Sigmoid colon (tissue), 6 donors: ENCODE measurements at regions not wholly inside any gene's neighbourhood (a gene's known extent, or its start where the extent isn't known, plus 50 kb on each side); places are given as distances from the start of the nearest gene placed in this dataset.
"Not testable (repeated sequence)": the region's sequence is repeated elsewhere in the genome, so short reads cannot be mapped to it uniquely, and the experiment has no call there.

Experiments used
- DNase-seq: peaks from one replicate; pipeline ENCODE4 v3.0.0-alpha.2; 2019
- H3K27ac ChIP-seq, 4 donors: fragments of 200-600 bp; sonication (generic); one replicate each; pipeline ENCODE4 v1.5.1; 2016 to 2019; ENCODE audit warnings: mild to moderate bottlenecking in 1 of 4
- H3K27me3 ChIP-seq, 3 donors: fragments of 200-600 bp; sonication (generic); one replicate each; pipeline ENCODE4 v1.5.1; 2019; ENCODE audit warnings: mild to moderate bottlenecking in 1 of 3
- H3K36me3 ChIP-seq, 4 donors: fragments of 200-600 bp; sonication (generic); one replicate each; pipeline ENCODE4 v1.5.1; 2016 to 2019
- H3K4me1 ChIP-seq, 4 donors: fragments of 200-600 bp; sonication (generic); one replicate each; pipeline ENCODE4 v1.5.1; 2017 to 2019
- H3K4me3 ChIP-seq, 4 donors: fragments of 200-600 bp; sonication (generic); one replicate each; pipeline ENCODE4 v1.5.1; 2017 to 2019; ENCODE audit warnings: mild to moderate bottlenecking in 2 of 4, moderate library complexity in 1 of 4
- H3K9me3 ChIP-seq, 4 donors: fragments of 200-600 bp in 3 of 4; sonication (generic) in 3 of 4; one replicate each; pipeline versions ENCODE4 v1.5.1 to v1.6.1; 2013 to 2019
- EP300 ChIP-seq, 4 donors: sonication (generic); formaldehyde crosslinking; IDR thresholded peaks; one replicate each; pipeline ENCODE4 v1.6.1; 2017; ENCODE audit warnings: antibody characterized with exemption in 4 of 4
- POLR2A ChIP-seq, 2 donors: fragments of 450-650 bp; IDR thresholded peaks; one replicate each; pipeline ENCODE4 v1.6.1; 2016; ENCODE audit warnings: antibody characterized with exemption in 2 of 2, mild to moderate bottlenecking in 2 of 2, moderate library complexity in 2 of 2
- POLR2AphosphoS5 ChIP-seq, 4 donors: sonication (generic); formaldehyde crosslinking; IDR thresholded peaks; one replicate each; pipeline ENCODE4 v1.6.1; 2017; ENCODE audit warnings: antibody characterized with exemption in 4 of 4
- WGBS, 2 donors: extraction: QIAGEN DNeasy Blood & Tissue Kit; methylation state at CpG; one replicate each; pipeline ENCODE4 v1.1.7; 2013; 5-methylcytosine and 5-hydroxymethylcytosine counted together
- intact Hi-C: fragments of 100-400 bp; cut with DNase I; formaldehyde crosslinking; loops from one replicate; pipeline ENCODE4 v1.15.1; 2023
- TF ChIP-seq, protein P1 (sequence below), 4 experiments: fragments of 450-650 bp in 3 of 4; fragments of 200-600 bp in 1 of 4; IDR thresholded peaks; one replicate each; pipeline ENCODE4 v1.5.1; 2016 to 2019; ENCODE audit warnings: antibody characterized with exemption in 4 of 4, mild to moderate bottlenecking in 3 of 4, moderate library complexity in 2 of 4
- donor health status: healthy with polysubstance abuse.
- donor health status: healthy.

DNA sequence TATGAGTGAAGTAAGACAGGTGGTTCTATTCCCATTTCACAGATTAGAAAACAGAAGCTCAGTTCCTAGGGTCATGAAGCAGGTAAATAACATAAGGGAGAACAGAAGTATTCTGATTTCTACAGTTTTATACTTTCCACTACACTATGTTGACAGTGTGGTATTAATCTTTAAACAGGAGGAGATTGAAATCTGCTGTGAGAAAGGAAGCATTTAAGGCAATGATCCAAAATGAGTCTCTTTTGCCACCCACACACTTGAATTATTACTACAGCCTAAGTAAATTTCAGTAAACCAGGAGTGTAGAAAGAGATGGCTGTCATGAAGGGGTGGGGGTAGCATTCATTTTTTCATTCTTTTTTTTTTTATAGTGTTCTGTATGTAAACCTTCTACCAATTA lies 893.0 kb downstream of the C4orf33 start:
- Histone ChIP-seq H3K27me3 (no peaks in the 10 kb centered on the region), H3K4me1 (no peaks in the 10 kb centered on the region), H3K9me3 (no peaks in the 10 kb centered on the region), H3K36me3 (no peaks in the 10 kb centered on the region), H3K4me3 (no peak overlapping the region), H3K27ac (no peak overlapping the region)
- TF ChIP-seq, protein P1, sequence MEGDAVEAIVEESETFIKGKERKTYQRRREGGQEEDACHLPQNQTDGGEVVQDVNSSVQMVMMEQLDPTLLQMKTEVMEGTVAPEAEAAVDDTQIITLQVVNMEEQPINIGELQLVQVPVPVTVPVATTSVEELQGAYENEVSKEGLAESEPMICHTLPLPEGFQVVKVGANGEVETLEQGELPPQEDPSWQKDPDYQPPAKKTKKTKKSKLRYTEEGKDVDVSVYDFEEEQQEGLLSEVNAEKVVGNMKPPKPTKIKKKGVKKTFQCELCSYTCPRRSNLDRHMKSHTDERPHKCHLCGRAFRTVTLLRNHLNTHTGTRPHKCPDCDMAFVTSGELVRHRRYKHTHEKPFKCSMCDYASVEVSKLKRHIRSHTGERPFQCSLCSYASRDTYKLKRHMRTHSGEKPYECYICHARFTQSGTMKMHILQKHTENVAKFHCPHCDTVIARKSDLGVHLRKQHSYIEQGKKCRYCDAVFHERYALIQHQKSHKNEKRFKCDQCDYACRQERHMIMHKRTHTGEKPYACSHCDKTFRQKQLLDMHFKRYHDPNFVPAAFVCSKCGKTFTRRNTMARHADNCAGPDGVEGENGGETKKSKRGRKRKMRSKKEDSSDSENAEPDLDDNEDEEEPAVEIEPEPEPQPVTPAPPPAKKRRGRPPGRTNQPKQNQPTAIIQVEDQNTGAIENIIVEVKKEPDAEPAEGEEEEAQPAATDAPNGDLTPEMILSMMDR (IDR thresholded peaks at IDR 0.05), result no peak
- no peak for TF ChIP-seq EP300 (IDR thresholded peaks at IDR 0.05)
- no peak for TF ChIP-seq POLR2A (IDR thresholded peaks at IDR 0.05)
- no peak for TF ChIP-seq POLR2AphosphoS5 (IDR thresholded peaks at IDR 0.05)
- intact Hi-C loops, result no loop called here
- no peak for DNase-seq

GRCh38 chr4:129994715-129995114 lies 898.8 kb downstream of the C4orf33 start:
- WGBS, 2 donors, result 69 to 75% methylated on average over 4 of the region's 4 CpGs
- intact Hi-C loops, result no loop called here

GRCh38 chr4:129998436-129999150 lies 902.6 kb downstream of the C4orf33 start:
- intact Hi-C loops, result no loop called here
- 79 to 84% methylated on average over 7 of the region's 7 CpGs for WGBS, 2 donors

More at GRCh38 chr4:129994715-129995114, 898.8 kb downstream of the C4orf33 start:
- TF ChIP-seq EP300 (IDR thresholded peaks at IDR 0.05) (no peak), POLR2AphosphoS5 (IDR thresholded peaks at IDR 0.05) (no peak), POLR2A (IDR thresholded peaks at IDR 0.05) (no peak)
- TF ChIP-seq, protein P1 (IDR thresholded peaks at IDR 0.05), result no peak
- Histone ChIP-seq H3K4me1 (no peaks in the 10 kb centered on the region), H3K36me3 (no peaks in the 10 kb centered on the region), H3K27ac (no peak overlapping the region), H3K27me3 (no peaks in the 10 kb centered on the region), H3K4me3 (no peak overlapping the region), H3K9me3 (no peaks in the 10 kb centered on the region)
- DNase-seq, result no peak

DNA sequence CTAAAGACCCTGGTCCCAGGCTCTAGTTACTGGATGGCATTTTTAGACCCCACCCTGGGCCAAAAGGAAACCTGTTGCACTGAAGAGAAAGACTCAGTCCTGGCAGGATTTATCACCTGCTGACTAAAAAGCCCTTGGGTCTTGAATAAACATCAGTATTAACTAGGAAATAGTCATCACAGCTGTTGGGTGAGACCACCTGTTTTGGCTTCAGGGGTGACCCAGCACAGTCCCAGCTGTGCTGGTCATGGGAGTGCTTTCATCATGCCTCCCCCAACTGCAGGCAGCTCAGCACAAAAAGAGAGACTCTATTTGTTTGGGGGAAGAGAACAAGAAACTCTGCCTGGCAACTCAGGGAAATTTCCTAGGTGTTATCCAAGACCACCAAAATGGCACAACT lies 903.2 kb downstream of the C4orf33 start:
- TF ChIP-seq POLR2A (IDR thresholded peaks at IDR 0.05) (no peak), POLR2AphosphoS5 (IDR thresholded peaks at IDR 0.05) (no peak), EP300 (IDR thresholded peaks at IDR 0.05) (no peak)
- TF ChIP-seq, protein P1 (IDR thresholded peaks at IDR 0.05), result no peak
- Histone ChIP-seq H3K27ac (no peak overlapping the region), H3K36me3 (no peaks in the 10 kb centered on the region), H3K4me3 (no peak overlapping the region), H3K27me3 (no peaks in the 10 kb centered on the region), H3K9me3 (no peaks in the 10 kb centered on the region), H3K4me1 (no peaks in the 10 kb centered on the region)
- intact Hi-C loops, result no loop called here
- no peak for DNase-seq

More at GRCh38 chr4:129998436-129999150, 902.6 kb downstream of the C4orf33 start:
- Histone ChIP-seq H3K27me3 (no peaks in the 10 kb centered on the region), H3K4me3 (no peak overlapping the region), H3K27ac (no peak overlapping the region), H3K36me3 (no peaks in the 10 kb centered on the region), H3K4me1 (no peaks in the 10 kb centered on the region), H3K9me3 (no peaks in the 10 kb centered on the region)
- DNase-seq, result no peak
- TF ChIP-seq EP300 (IDR thresholded peaks at IDR 0.05) (no peak), POLR2A (IDR thresholded peaks at IDR 0.05) (no peak), POLR2AphosphoS5 (IDR thresholded peaks at IDR 0.05) (no peak)
- TF ChIP-seq, protein P1 (IDR thresholded peaks at IDR 0.05), result no peak

DNA sequence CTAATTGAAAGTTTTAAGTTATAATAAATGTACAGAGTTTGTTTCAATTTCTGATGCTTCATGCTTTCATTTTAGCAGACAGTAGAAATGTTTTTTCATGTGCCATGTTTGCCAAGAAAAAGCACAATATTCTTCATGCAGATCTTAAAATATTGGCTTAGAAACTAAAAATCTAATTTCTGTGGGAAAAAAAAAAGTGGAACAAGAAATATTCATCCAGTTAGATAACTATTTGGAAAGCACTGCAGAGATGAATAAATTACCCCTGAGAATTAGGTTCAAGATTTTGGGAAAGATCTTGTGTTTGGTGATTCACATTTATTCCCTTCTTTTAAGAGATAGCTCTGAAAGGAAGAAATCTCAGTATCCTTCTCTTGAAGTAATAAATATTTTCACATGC lies 912.5 kb downstream of the C4orf33 start:
- no peak overlapping the region for H3K4me3 ChIP-seq
- intact Hi-C loops, result no loop called here

DNA sequence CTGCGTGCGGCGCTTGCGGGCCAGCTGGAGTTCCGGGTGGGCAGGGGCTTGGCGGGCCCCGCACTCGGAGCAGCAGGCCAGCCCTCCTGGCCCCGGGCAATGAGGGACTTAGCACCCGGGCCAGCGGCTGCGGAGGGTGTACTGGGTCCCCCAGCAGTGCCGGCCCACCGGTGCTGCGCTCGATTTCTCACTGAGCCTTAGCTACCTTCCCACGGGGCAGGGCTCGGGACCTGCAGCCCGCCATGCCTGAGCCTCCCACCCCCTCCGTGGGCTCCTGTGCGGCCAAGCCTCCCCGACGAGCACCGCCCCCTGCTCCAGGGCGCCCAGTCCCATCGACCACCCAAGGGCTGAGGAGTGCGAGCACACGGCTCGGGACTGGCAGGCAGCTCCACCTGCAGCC lies 916.9 kb downstream of the C4orf33 start:
- intact Hi-C loops, result not testable (repeated sequence)
- WGBS, 2 donors, result 97% methylated on average over 29 of the region's 29 CpGs

More for the DNA sequence above, 912.5 kb downstream of the C4orf33 start:
- TF ChIP-seq POLR2AphosphoS5 (IDR thresholded peaks at IDR 0.05) (no peak), POLR2A (IDR thresholded peaks at IDR 0.05) (no peak), EP300 (IDR thresholded peaks at IDR 0.05) (no peak)
- TF ChIP-seq, protein P1 (IDR thresholded peaks at IDR 0.05), result no peak
- H3K9me3 ChIP-seq, result no peaks in the 10 kb centered on the region
- no peaks in the 10 kb centered on the region for H3K36me3 ChIP-seq
- H3K4me1 ChIP-seq, result no peaks in the 10 kb centered on the region
- H3K27me3 ChIP-seq, result no peaks in the 10 kb centered on the region
- DNase-seq, result no peak
- no peak overlapping the region for H3K27ac ChIP-seq

More for the DNA sequence above, 916.9 kb downstream of the C4orf33 start:
- not testable (repeated sequence) for H3K4me3 ChIP-seq, H3K4me1 ChIP-seq, H3K27me3 ChIP-seq, H3K36me3 ChIP-seq, H3K9me3 ChIP-seq, H3K27ac ChIP-seq, DNase-seq
